IMR-90 (cell line): ENCODE measurements at regions not wholly inside any gene's neighbourhood (a gene's known extent, or its start where the extent isn't known, plus 50 kb on each side); places are given as distances from the start of the nearest gene placed in this dataset.

Experiments used
- CHD1 ChIP-seq: IDR thresholded peaks from 2 replicates; pipeline ENCODE4 v1.6.1; 2012; ENCODE audit warnings: low read depth, low read length, improper control_type of control experiment
- ELK1 ChIP-seq: fragments of 150-350 bp; IDR thresholded peaks from 2 replicates; pipeline ENCODE4 v1.6.1; 2016; ENCODE audit warnings: low read depth, mild to moderate bottlenecking, low read length, moderate library complexity, borderline replicate concordance
- MAZ ChIP-seq: IDR thresholded peaks from 2 replicates; pipeline ENCODE4 v1.6.1; 2012; ENCODE audit warnings: low read depth, mild to moderate bottlenecking, low read length, improper control_type of control experiment, moderate library complexity, borderline replicate concordance
- RCOR1 ChIP-seq: IDR thresholded peaks from 2 replicates; pipeline ENCODE4 v1.6.1; 2012; ENCODE audit warnings: mild to moderate bottlenecking, low read length, improper control_type of control experiment; ENCODE audit not compliant: insufficient replicate concordance
- TF ChIP-seq, protein P1 (sequence below): conservative IDR thresholded peaks from 2 replicates; pipeline ENCODE4 v1.5.1; 2012; ENCODE audit warnings: mild to moderate bottlenecking, low read depth, low read length, improper control_type of control experiment

- TF ChIP-seq, protein P1, sequence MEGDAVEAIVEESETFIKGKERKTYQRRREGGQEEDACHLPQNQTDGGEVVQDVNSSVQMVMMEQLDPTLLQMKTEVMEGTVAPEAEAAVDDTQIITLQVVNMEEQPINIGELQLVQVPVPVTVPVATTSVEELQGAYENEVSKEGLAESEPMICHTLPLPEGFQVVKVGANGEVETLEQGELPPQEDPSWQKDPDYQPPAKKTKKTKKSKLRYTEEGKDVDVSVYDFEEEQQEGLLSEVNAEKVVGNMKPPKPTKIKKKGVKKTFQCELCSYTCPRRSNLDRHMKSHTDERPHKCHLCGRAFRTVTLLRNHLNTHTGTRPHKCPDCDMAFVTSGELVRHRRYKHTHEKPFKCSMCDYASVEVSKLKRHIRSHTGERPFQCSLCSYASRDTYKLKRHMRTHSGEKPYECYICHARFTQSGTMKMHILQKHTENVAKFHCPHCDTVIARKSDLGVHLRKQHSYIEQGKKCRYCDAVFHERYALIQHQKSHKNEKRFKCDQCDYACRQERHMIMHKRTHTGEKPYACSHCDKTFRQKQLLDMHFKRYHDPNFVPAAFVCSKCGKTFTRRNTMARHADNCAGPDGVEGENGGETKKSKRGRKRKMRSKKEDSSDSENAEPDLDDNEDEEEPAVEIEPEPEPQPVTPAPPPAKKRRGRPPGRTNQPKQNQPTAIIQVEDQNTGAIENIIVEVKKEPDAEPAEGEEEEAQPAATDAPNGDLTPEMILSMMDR: no peak
- TF ChIP-seq MAZ (no peak), ELK1 (no peak), CHD1 (no peak), RCOR1 (no peak)
Observed at GRCh38 chr3:178340506-178340905, 195.7 kb upstream of the KCNMB2 start.
